ENCODE measurements at regions not wholly inside any gene's neighbourhood (a gene's known extent, or its start where the extent isn't known, plus 50 kb on each side); places are given as distances from the start of the nearest gene placed in this dataset.

DNA sequence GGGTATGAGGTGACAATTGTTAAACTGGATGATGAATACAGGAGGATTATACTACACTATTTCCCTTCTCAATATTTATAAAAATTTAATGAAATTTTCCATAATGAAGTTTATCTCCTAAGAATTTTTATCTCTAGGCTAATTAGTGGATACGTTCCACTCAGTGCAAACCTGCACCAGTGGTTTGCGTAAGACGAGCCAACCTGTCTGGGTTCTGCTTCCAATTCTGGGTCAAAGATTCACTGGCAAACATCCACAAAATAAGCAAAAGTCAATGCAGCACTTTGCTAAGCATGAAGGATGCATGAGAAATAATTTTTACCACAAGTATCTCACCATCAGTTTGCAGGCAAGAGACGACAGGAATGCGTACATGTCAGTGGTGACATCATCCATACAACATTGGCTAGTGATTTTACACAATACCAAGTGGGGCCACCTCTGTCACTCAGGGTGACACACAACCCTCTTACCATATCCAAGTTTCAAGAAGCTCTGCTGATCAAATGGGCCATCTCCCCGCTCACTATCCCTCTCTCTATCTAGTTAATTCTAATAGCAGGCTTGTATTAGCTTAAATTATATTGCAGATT, 51.7 kb downstream of the FAM50B start:
- TF ChIP-seq SUZ12 (IDR thresholded peaks at IDR 0.05; ENCODE audit: extremely low read depth, insufficient read depth, insufficient read length) (no peak), YY1 (IDR thresholded peaks at IDR 0.05; ENCODE audit: insufficient read depth, insufficient read length) (no peak), ZNF274 (IDR thresholded peaks at IDR 0.05; ENCODE audit: low read depth, low read length) (no peak)

Measured in NT2/D1 (cell line).